ENCODE measurements at regions not wholly inside any gene's neighbourhood (a gene's known extent, or its start where the extent isn't known, plus 50 kb on each side); places are given as distances from the start of the nearest gene placed in this dataset.

DNA sequence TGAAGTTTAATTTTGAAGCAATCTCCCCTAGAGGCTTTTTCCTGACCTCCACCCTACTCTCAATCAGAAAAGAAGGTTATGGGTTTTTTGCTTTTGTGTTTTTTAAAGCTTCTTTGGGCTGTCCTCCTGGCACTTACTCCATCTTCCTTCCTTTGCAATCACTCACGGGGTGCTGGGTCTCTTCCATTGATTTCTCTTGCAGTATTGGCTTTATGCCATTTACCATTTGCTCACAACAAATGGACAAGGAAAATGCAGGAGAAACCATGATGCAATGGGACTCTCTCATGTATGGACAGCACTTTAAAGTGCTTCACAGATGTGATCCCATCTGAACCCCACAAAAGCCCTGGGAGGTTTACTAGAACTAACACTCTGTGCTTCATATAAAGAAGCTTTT lies 57.5 kb downstream of the SST start:
- Histone ChIP-seq H3K4me2 (ENCODE audit: insufficient read depth, low read length) (no peak overlapping the region), H4K20me1 (replicated peaks; ENCODE audit: control insufficient read depth, extremely low read depth, insufficient read depth, low read length) (no peaks in the 10 kb centered on the region), H3K27me3 (ENCODE audit: control insufficient read depth in 2 of 2, insufficient read depth in 2 of 2, low read length in 2 of 2) (no peaks in the 10 kb centered on the region), H3K79me2 (ENCODE audit: control insufficient read depth, insufficient read depth, low read length) (no peaks in the 10 kb centered on the region), H3K4me1 (ENCODE audit: control insufficient read depth, extremely low read depth, insufficient read depth, low read length) (no peaks in the 10 kb centered on the region), H3K9ac (replicated peaks; ENCODE audit: extremely low read depth, insufficient read depth, low read length) (no peak overlapping the region), H3K9me1 (replicated peaks; ENCODE audit: control insufficient read depth, extremely low read depth, insufficient read depth, low read length) (no peaks in the 10 kb centered on the region), H2AFZ (ENCODE audit: low read depth, low read length) (no peak overlapping the region), H3K4me3 (replicated peaks in 1 of 3; ENCODE audit: insufficient read depth in 1 of 3, low read depth in 1 of 3, low read length in 3 of 3) (no peak overlapping the region), H3K36me3 (ENCODE audit: control insufficient read depth in 2 of 2, extremely low read depth in 1 of 2, insufficient read depth in 2 of 2, low read length in 2 of 2) (no peaks in the 10 kb centered on the region), H3K9me3 (replicated peaks; ENCODE audit: control insufficient read depth, insufficient read depth, low read length) (no peaks in the 10 kb centered on the region), H3K27ac (ENCODE audit: insufficient read depth, low read depth, low read length) (no peak overlapping the region)
- TF ChIP-seq EZH2 (IDR thresholded peaks at IDR 0.05; ENCODE audit: borderline replicate concordance, low read depth, low read length, severe bottlenecking) = no peak
- TF ChIP-seq POLR2AphosphoS5 (IDR thresholded peaks at IDR 0.05; ENCODE audit: insufficient read depth, low read depth, low read length) = no peak
- no peak for TF ChIP-seq FOS (IDR thresholded peaks at IDR 0.05; ENCODE audit: borderline replicate concordance, insufficient read depth, low read length)
- no peak for TF ChIP-seq CTCF (IDR thresholded peaks at IDR 0.05; ENCODE audit: extremely low read depth in 1 of 2, insufficient read depth in 1 of 2, low read depth in 1 of 2, low read length in 2 of 2)
- TF ChIP-seq GATA2 (IDR thresholded peaks at IDR 0.05; ENCODE audit: insufficient read depth, insufficient read length, low read depth, low read length) = no peak
- TF ChIP-seq MYC (IDR thresholded peaks at IDR 0.05; ENCODE audit: low read depth, low read length) = no peak
- TF ChIP-seq, protein P1, sequence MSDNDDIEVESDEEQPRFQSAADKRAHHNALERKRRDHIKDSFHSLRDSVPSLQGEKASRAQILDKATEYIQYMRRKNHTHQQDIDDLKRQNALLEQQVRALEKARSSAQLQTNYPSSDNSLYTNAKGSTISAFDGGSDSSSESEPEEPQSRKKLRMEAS (IDR thresholded peaks at IDR 0.05; ENCODE audit: insufficient read depth, insufficient read length) = no peak
- no peak for TF ChIP-seq JUN (IDR thresholded peaks at IDR 0.05; ENCODE audit: borderline replicate concordance, insufficient read depth, insufficient read length, low read depth)
- TF ChIP-seq POLR2A (IDR thresholded peaks at IDR 0.05; ENCODE audit: low read depth, low read length) = no peak
- intact Hi-C loops (cut with micrococcal nuclease) = no loop called here
- dilution Hi-C loops (cut with MboI; ENCODE audit: extremely low pct_ligation_motif_present, low sequenced_read_pairs) = no loop called here
- no peak for DNase-seq (ENCODE audit: low read depth, low spot score)
- no peak for FAIRE-seq
- ChIA-PET CTCF (interaction anchor here (1.0 kb wide), 1 partner anchor 294 kb away, joined by 3 read pairs; no protein-coding TSS in a partner anchor), POLR2A (no interaction called here)
- no TSS peak for BruUV-seq (replicated peaks)
